HG03442 (cell line): ENCODE measurements at regions not wholly inside any gene's neighbourhood (a gene's known extent, or its start where the extent isn't known, plus 50 kb on each side); places are given as distances from the start of the nearest gene placed in this dataset.

ENCODE experiments used
- ATAC-seq: cut with Tn5 transposase; IDR thresholded peaks from one replicate; pipeline ENCODE4 v1.9.1; 2021; ENCODE audit warnings: mild to moderate bottlenecking, moderate library complexity; ENCODE audit not compliant: unreplicated experiment

DNA sequence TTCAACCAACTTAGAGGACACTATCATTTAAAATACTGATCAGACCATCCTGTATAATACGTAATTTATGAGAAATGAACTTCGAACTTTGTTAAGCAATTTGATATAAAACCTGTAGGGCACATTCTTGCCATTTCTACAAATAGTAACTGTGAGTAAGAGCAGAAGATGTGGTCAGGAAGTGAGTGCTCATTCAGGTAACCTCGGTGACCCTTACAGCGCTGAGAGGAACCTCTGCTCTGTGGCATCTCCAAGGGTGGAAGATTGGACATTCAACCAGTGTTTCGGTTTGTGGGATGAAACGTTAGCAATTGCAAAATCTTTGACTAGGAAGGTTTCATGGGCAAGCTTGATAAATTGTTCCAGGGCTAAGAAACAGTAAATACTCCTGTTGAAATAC lies 194.8 kb upstream of the IRX2 start:
- ATAC-seq = no peak

DNA sequence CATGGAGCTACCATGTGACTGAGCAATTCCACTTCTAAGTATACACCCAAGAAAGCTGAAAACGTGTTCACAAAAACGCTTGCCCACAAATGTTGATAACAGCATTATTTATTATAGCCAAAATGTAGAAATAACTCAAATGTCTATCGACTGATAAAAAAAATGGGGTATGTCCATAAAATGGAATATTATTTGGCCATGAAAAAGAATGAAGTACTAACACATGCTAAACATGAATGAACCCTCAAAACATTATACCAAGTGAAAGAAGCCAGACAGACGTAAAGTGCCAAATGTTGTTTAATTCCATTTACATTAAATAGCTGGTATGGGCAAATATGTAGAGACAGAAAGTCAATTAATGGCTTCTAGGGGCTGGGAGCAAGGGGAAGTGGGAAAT lies 184.9 kb upstream of the IRX2 start:
- ATAC-seq = no peak

DNA sequence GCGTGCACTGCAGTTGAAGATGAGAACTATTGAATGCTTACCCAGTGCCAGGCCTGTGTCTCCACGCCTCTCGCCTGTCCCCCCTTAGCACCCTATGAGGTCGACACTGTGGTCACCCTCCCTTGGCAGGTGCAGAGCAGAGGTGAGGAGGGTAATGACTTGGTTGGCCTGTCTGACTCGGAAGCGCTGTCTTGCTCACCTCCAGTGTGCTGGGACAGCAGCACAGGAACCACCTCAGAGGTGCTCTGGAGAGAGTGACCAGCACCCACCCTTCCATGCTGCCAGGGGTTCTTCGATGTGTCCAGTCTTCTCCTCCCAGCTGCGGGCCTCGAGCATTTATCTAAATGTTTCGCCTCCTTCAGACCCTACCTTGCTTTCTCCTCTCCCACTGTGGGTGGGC lies 178.3 kb upstream of the IRX2 start:
- ATAC-seq = no peak

DNA sequence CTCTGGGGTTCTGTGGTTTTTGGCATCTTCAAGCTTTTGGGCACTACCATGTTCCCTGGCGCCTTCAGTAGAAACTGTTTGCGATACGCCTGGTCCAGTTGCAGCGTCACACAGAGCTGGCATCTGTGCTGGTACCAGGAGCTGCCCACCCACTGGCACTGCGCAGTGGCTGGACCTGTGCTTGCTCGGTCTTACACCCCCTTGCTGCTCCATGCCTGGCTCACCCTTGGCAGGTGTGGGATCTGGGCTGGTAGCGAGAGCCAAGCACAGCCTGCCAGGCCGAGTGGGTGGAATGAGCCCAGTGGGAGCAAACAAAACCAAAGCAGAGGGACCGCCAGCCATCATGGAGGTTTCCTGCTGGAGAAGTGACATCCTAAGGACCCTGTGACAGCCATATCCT lies 170.2 kb upstream of the IRX2 start:
- ATAC-seq = no peak

DNA sequence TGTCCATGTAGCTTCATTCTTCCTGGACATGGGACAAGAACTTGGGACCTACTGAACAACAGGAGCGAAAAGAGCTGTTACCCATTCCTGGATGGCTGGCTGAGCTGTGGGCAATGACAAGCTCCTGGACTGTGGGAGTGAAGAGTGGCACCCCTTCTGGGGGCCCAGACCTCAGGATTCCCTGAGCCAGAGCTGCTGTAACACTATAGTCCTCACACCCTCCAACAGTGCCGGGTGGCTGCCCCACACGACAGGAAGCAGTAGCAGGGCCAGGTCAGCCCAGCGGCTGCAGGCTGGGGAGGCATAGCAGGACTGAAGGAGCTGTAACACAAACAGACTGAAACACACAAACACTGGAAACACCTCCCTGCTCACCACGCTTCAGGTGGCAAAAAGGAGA lies 169.7 kb upstream of the IRX2 start:
- no peak for ATAC-seq

DNA sequence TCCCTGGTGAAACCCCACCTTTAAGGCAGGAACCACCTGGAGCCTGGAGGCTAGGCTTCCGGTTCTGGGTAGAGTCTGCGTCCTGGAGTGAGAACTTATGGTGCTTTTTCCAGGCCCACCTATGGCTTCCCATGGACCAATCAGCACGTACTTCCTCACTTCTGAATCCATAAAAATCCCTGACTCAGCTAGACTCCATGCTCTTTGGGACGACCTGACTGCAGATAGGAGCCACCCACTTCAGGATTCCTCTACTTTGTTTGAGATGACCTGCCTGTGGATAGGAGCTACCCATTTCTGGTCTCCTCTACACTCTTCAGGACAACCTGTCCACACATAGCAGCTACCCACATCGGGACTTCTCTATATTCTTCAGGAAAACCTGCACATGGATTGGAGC lies 168.8 kb upstream of the IRX2 start:
- ATAC-seq = no peak

DNA sequence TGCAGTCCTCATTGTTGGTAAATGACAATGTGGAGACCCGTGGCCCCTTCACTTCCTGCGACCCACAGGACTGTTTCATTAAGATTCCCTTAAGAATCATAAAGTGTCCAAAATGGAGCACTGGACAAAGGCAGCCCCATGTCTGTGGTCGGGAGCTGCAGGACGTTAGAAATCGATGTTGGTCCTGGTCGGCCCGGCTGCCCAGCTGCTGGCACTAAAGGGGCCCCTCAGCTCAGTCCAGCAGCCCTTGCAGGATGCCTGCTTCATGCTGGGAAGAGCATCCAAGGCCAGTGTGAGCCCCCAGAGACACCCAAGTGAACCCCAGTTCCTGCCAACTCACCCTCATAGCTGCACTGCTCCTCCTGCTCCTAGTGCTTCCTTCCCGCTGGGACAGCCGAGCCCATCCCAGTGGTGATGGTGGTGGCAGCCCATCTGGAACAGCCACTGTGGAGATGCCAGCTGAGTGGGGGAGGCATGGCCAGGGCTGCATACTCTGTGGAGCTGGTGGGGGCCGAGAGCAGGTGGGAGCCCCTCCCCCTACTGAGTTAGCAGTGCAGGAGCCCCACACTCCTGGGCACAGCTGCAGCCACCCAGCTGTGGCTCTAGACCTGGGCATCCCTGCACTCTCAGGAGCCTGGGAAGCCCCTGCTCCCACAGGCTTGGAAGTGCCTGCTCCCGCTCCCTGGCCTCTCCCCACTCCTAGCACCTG lies 168.0 kb upstream of the IRX2 start:
- ATAC-seq = no peak

DNA sequence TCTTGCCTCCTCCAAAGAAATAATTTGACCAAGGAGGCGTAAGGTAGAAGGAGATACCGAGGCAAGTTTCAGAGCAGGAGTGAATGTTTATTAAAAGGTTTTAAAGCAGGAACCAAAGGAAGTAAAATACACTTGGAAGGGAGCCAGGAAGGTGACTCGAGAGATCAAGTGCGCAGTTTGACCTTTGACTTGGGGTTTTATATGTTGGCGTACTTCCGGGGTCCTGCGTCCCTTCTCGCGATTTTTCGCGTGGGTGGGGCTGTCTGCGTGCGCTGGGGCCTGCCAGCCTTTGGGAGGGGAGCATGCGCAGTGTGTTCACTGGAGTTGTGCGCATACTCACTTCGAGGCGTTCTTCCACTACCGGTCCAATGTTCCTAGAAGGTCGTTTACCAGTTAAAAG lies 166.0 kb upstream of the IRX2 start:
- ATAC-seq = no peak

DNA sequence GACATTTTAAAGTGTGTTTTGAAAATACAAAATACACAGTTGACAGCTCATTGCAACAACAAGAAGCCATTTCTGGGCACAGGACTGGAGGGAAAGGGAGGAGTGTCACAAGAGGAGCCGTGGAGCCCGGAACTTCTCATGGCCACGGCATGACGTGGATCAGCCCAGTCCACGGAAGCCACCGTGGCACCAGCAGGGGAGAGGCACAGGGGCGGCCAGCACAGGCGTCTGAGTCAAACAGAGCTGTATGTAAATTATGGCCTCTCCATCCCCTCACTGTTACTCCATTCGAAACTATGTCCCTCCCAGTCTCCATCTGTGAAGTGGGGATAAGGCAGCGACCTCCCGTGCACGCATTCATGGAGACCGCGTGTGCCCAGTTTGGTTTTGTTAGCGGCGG lies 165.6 kb upstream of the IRX2 start:
- ATAC-seq = no peak

DNA sequence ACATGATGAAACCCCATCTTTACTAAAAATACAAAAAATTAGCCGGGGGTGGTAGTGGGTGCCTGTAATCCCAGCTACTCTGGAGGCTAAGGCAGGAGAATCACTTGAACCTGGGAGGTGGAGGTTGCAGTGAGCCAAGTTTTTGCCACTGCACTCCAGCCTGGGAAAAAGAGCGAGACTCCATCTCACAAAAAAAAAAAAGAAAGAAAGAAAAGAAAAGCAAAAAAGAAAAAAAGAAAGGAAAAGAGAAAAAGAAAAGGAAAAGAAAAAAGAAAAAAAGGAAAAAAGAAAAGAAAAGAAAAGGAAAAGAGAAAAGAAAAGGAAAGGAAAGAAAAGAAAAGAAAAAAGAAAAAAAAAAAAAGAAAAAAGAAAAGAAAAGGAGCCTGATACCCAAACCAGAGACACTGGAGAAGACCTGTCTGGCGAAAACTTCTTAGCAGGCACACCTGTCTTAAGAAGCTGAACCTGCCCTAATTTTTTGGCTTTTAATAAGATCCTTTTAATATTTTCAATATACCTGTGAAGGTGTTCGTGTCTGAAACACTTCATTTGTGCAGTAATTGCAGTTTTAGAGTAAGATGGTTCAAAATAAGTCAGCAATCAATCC lies 164.7 kb upstream of the IRX2 start:
- ATAC-seq = no peak

DNA sequence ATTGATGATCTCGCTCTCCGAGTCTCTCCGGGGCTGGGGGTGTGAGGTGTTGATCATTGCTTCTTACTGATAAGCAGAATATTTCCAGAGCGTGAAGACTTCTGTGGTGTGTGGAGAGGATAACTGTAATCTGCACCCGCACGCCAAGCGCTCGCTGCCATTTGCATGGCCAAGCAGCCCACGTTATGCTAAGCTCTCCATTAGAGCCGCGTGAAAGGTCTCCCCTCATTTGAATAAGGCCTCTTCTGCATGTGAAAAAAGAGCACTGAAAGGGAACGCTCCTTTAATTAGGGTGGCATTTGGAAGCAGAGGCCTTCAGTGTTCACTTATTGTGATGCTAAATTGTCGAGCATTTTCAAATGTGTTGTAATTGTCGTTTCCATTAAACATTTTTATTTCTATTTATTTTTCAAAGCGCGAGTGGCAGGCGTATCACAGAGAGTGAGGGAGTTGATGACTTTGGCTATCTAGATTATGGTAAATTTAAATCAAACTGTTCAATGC lies 163.6 kb upstream of the IRX2 start:
- no peak for ATAC-seq

DNA sequence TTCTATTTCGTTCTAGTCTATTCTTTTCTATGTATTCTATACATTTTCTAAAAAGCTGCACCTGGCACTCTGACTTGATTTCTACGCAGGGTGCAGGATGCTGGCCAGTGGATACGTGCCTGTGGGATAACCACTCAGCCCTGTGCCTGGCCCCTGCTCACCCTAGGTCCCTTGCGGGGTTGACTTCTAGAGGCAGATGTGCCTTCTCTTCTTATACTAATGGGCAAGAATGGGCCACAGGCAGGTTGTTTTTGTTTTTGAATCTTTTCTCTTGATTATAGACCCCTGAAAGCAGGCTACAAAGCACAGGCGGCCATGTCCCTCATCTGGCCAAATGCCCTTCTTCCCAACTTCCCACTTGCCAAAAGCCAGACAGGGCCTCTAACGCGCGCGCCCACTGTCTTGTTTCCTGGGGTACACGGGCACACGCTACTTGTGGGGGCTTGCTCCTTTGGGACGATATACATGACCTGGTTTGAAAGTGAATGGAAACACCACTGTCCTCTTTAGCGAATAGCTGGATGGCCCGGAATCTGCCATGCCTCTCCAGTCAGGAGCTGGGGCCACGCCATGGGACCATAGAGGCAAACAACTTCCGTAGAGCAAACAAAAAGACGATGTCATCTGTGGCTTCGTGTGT lies 162.7 kb upstream of the IRX2 start:
- no peak for ATAC-seq

DNA sequence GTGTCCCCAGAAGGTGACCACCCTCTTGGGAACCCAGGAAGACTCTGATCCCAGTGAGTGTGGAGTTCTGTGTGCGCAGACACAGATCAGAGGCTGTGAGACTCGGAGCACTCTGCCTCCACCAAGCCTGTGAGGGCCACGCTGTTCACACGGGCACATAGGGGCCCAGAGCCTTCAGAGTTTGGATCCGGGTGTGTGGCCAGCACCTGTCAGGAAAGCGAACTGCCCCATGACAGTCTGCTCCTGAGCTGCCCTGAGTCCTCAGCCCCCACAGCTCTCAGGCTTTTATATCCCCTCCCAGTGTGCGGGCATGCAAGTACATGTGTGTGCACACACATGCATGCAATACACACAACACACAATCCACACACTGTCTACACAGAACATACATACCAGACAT lies 161.8 kb upstream of the IRX2 start:
- no peak for ATAC-seq

DNA sequence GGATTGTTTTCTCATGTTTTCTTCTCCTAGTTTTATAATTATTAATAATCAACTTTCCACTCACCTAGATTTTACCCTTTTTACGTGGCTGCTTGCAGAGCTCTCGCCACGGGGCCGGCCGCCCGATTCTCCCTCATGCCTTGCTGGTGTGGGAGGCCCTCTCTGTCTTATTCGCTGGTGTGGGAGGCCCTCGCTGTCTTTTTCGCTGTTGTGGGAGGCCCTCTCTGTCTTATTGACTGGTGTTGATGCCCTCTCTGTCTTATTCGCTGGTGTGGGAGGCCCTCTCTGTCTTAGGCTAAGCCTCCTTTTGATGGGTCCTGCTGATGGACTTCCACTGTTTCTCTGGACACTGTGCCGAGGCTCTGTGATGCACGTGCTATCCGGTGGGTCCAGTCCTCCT lies 161.3 kb upstream of the IRX2 start:
- no peak for ATAC-seq

DNA sequence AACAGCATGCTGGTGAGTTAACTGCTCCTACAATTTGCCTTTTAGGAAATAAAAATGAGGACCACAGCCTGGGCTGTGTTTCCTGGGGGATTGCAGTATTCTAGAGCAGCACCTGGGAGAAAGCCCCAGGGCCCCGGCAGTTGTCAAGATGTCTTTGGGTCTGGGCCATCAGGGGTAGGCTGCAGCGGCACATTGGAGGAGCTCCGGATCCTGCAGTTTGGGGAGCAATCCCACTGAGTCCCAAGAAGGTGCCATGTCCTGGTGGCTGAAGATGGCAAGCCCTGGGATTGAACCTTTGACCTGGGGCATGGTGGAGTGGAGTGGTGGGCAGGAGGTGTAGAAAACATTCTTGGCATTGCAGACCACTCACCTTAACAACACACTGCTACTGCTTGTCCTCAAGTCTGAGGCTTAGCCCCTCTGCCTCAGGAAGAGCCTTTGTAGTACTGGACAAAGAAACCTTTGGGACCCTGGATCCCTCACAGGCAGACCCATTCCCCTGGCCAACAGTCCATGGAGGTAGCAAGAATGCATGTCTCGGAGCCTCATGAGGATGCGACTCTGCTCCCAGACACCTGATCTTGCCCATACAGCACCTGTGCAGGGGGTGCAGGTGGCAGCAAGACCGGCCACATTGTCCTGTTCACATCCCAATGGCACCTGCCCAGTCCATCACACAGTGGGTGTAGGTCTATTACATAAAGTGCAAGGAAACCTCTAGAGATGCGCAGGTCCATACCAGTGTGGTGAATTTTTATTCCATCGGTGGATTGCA lies 159.1 kb upstream of the IRX2 start:
- no peak for ATAC-seq

DNA sequence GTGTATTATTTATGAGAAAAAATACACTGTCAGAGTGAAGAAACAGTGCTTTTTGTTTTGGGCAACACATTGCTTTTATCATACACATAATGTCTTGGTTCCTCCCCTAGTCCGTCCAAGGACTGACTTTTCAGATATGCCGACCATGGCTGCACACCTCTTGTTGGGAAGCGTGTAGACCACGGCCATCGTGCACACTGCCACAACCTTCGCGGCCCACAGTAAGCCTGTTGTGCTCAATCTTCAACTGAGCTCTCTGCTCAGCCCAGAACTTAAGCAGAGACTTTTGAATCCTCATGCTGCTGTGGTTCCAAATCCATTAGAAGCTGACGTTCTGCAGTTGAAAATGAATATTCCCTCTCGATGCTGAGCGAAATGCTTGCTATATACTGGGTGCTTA lies 157.6 kb upstream of the IRX2 start:
- ATAC-seq = no peak

DNA sequence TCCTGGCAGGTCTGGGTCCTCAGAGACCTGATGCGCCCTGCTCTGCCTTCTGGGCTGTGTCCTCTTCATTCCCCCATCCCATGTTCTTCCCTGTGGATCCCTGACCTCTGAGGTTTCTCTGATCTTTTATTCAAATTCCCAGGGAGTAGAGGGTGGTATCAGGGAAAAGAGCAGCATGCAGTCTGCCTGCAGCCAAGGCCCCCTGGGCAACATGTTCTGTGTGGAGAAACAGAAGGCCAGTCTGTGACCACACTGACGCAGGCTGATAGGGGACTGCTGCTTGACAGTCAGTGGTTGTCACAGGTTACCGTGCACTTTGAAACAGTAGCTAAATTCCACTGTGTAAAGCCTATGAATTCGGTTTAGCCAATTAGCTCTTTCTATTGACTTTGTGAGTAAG lies 156.6 kb upstream of the IRX2 start:
- no peak for ATAC-seq

DNA sequence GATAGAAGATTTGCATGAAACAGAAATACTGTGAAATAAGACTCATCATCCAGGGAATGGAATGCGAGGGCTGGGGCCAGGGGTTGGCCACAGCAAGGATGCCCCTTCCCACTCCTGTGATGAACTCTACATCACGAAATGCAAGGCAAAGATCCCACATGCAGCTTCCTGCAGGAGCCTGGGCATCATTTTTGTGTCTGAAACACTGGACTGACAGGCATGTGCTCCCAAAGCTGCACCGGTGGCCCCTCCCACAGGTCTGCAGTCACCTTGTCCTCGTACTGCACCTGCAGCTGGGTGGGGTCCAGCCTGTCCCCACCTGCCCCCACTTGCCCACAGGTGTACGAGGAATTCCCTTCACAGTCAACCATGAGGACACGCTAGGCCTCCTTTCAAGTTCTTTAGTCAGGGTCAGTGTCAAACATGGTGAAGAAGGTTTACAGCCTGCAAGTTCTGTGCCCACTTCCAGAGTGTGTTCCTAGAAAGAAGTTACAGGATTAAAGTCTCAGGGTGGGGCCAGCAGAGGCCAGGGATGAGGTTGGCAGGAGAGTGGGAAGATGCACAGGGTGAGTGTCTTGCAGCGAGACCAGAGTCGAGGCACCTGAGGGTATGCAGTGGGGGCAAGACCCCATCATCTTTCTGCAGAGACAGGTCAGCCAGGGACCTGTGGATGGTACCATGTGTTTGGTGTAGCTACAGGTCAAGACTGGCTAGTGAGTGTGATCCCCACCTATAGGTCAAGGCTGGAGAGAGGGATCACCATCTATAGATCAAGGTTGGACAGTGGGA lies 155.0 kb upstream of the IRX2 start:
- no peak for ATAC-seq

DNA sequence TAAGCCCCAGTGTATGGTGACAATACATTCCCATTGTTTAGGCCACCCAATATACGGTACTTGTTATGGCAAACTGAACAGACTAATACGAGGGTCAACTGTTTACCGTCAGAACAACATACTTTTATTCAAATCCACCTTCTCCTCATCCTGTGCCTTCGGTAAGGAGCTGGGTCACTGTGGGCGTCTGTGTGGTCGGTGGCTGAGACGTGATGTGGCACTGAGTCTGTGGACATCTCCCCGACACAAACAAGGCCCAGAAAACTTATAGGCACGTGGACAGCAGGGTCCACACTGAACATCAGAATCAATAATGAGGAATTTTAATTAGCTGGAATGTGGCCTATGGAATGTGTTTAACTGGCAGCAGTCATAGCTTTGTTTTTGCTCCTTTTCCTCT lies 154.3 kb upstream of the IRX2 start:
- no peak for ATAC-seq

DNA sequence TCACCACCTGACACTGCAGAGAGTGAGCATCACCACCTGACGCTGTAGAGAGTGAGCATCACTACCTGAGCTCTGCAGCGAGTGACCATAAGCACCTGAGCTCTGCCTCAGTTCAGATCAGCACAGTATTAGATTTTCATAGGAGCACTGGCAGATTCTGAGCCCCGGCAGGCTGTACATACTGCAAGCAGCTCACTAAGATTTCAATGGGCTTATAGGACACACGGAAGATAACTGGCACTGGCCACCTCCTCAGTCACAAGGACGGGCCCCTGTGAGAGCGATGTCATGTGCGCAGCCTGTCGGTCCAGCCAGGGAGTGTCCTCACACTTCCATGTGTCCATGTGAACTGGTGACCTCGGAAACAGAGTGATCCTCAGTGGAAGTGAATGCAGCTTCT lies 153.5 kb upstream of the IRX2 start:
- no peak for ATAC-seq

DNA sequence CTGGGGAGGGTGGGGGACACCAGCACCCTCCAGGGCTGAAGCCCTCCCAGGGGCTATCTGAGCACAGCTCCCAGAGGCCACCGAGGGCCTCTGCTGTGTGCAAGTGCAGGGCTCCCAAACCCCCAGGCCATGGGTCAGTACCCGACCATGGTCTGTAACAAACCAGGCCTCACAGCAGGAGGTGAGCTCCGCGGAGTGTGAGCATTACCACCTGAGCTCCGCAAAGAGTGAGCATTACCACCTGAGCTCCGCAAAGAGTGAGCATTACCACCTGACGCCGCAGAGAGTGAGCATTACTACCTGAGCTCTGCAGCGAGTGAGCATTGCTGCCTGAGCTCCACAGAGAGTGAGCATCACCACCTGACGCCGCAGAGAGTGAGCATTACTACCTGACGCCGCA lies 152.9 kb upstream of the IRX2 start:
- ATAC-seq = no peak
